IMR-90 (cell line): ENCODE measurements at regions not wholly inside any gene's neighbourhood (a gene's known extent, or its start where the extent isn't known, plus 50 kb on each side); places are given as distances from the start of the nearest gene placed in this dataset.

Experiments used
- ATAC-seq: fragments of 200-7000 bp; cut with Tn5 transposase; 2 replicates; pipeline ENCODE4 v1.9.1; 2020; ENCODE audit warnings: low read depth, mild to moderate bottlenecking, moderate library complexity
- BruUV-seq: library from RNA; stranded (reverse); fragments of 400-500 nt; replicated peaks from 2 replicates; lab custom pipeline; 2021; lab: Mats Ljungman, UMichigan
- CTCF ChIA-PET: fragments of 300-600 bp; formaldehyde crosslinking; extraction: SDS; loops from one replicate; lab custom pipeline; 2021; ENCODE audit warnings: antibody characterized with exemption; lab: Yijun Ruan, JAX
- POLR2A ChIA-PET: fragments of 300-600 bp; sonication (Branson Sonifier 250); formaldehyde crosslinking; loops from one replicate; lab custom pipeline; 2022; ENCODE audit warnings: antibody characterized with exemption; ENCODE audit not compliant: unreplicated experiment; lab: Charles Lee
- DNase-seq: peaks from one replicate; pipeline ENCODE4 v3.0.0; 2013
- H2AFZ ChIP-seq: replicated peaks from 2 replicates; pipeline ENCODE3; 2013; ENCODE audit warnings: low read length, mild to moderate bottlenecking; ENCODE audit not compliant: poor library complexity
- H2AK5ac ChIP-seq: 2 replicates; pipeline ENCODE4 v1.6.1; 2013; ENCODE audit warnings: low read depth, low read length, inconsistent platforms
- H2AK9ac ChIP-seq: replicated peaks from 2 replicates; pipeline ENCODE3; 2013; ENCODE audit warnings: mild to moderate bottlenecking, low read depth, low read length, moderate library complexity; ENCODE audit not compliant: poor library complexity
- H2BK120ac ChIP-seq: 2 replicates; pipeline ENCODE4 v1.6.1; 2013; ENCODE audit warnings: low read depth, low read length, inconsistent platforms
- H2BK15ac ChIP-seq: 3 replicates; pipeline ENCODE4 v1.6.1; 2013; ENCODE audit warnings: low read depth, low read length, inconsistent platforms
- H2BK20ac ChIP-seq: 2 replicates; pipeline ENCODE4 v1.6.1; 2013; ENCODE audit warnings: low read depth, mild to moderate bottlenecking, inconsistent platforms, low read length, moderate library complexity
- H2BK5ac ChIP-seq: 2 replicates; pipeline ENCODE4 v1.6.1; 2013; ENCODE audit warnings: mild to moderate bottlenecking, low read depth, low read length, inconsistent platforms; ENCODE audit not compliant: poor library complexity, severe bottlenecking
- H3K14ac ChIP-seq: replicated peaks from 2 replicates; pipeline ENCODE4 v1.6.1; 2013; ENCODE audit warnings: low read depth, low read length, inconsistent platforms
- H3K18ac ChIP-seq: 2 replicates; pipeline ENCODE4 v1.6.1; 2013; ENCODE audit warnings: low read depth, low read length, control low read depth
- H3K23ac ChIP-seq: 2 replicates; pipeline ENCODE4 v1.6.1; 2013; ENCODE audit warnings: low read depth, low read length, inconsistent platforms
- H3K27ac ChIP-seq: 2 replicates; pipeline ENCODE4 v1.5.1; 2013; ENCODE audit warnings: mild to moderate bottlenecking, control low read depth, low read length; ENCODE audit not compliant: insufficient read depth
- H3K27me3 ChIP-seq: 2 replicates; pipeline ENCODE4 v1.6.1; 2013; ENCODE audit warnings: low read length; ENCODE audit not compliant: control insufficient read depth, insufficient read depth
- H3K36me3 ChIP-seq: 2 replicates; pipeline ENCODE4 v1.6.1; 2013; ENCODE audit warnings: low read length, mixed read lengths; ENCODE audit not compliant: control insufficient read depth, insufficient read depth
- H3K4ac ChIP-seq: 2 replicates; pipeline ENCODE4 v1.6.1; 2013; ENCODE audit warnings: low read depth, low read length, inconsistent platforms
- H3K4me1 ChIP-seq: 2 replicates; pipeline ENCODE4 v1.6.1; 2013; ENCODE audit warnings: low read length, mixed read lengths; ENCODE audit not compliant: control insufficient read depth, insufficient read depth
- H3K4me2 ChIP-seq: 2 replicates; pipeline ENCODE4 v1.6.1; 2013; ENCODE audit warnings: low read depth, mild to moderate bottlenecking, control low read depth, low read length, moderate library complexity
- H3K4me3 ChIP-seq: 2 replicates; pipeline ENCODE4 v1.5.1; 2013; ENCODE audit warnings: low read depth, mild to moderate bottlenecking, control low read depth, low read length, moderate library complexity; ENCODE audit not compliant: insufficient read depth
- H3K56ac ChIP-seq: 2 replicates; pipeline ENCODE4 v1.6.1; 2013; ENCODE audit warnings: low read length, inconsistent platforms; ENCODE audit not compliant: insufficient read depth; ENCODE audit errors: extremely low read depth
- H3K79me1 ChIP-seq, 2 experiments: 2 replicates each; pipeline ENCODE4 v1.6.1; 2013; ENCODE audit warnings: low read length in 2 of 2, inconsistent platforms in 1 of 2, low read depth in 1 of 2
- H3K9ac ChIP-seq: 2 replicates; pipeline ENCODE4 v1.6.1; 2013; ENCODE audit warnings: low read depth, low read length, control low read depth
- H3K9me1 ChIP-seq: 2 replicates; pipeline ENCODE4 v1.6.1; 2013; ENCODE audit warnings: low read length, inconsistent platforms; ENCODE audit not compliant: insufficient read depth
- H3K9me3 ChIP-seq: 2 replicates; pipeline ENCODE4 v1.6.1; 2013; ENCODE audit warnings: low read length; ENCODE audit not compliant: control insufficient read depth, insufficient read depth
- H4K20me1 ChIP-seq: 2 replicates; pipeline ENCODE4 v1.6.1; 2013; ENCODE audit warnings: low read length, inconsistent platforms; ENCODE audit not compliant: insufficient read depth
- H4K5ac ChIP-seq: 2 replicates; pipeline ENCODE4 v1.6.1; 2013; ENCODE audit warnings: mild to moderate bottlenecking, low read depth, low read length, control low read depth
- H4K8ac ChIP-seq, 2 experiments: 2 replicates each; pipeline ENCODE4 v1.6.1; 2013; ENCODE audit warnings: low read depth in 2 of 2, low read length in 2 of 2, control low read depth in 1 of 2, inconsistent platforms in 1 of 2
- H4K91ac ChIP-seq: 2 replicates; pipeline ENCODE4 v1.6.1; 2013; ENCODE audit warnings: low read depth, low read length, inconsistent platforms; ENCODE audit not compliant: insufficient read depth
- CEBPB ChIP-seq: IDR thresholded peaks from 2 replicates; pipeline ENCODE4 v1.6.1; 2012; ENCODE audit warnings: low read depth, low read length, improper control_type of control experiment
- WGBS, 2 experiments: methylation state at CpG; one replicate each; pipeline versions ENCODE4 v1.1.5 to v1.1.7; 2013; ENCODE audit warnings: missing lambda C conversion rate in 2 of 2; ENCODE audit not compliant: insufficient read length in 1 of 2; ENCODE audit errors: extremely low coverage in 2 of 2; 5-methylcytosine and 5-hydroxymethylcytosine counted together
- dilution Hi-C: fragments of 300-500 bp; cut with HindIII; formaldehyde crosslinking; loops from one replicate; pipeline ENCODE4 v1.14.3; 2018; ENCODE audit warnings: low sequenced_read_pairs; ENCODE audit not compliant: unreplicated experiment
- in situ Hi-C: fragments of 300-500 bp; cut with MboI; formaldehyde crosslinking; loops from 3 replicates; pipeline ENCODE4 v1.14.3; 2019; ENCODE audit warnings: low sequenced_read_pairs, inconsistent platforms, mixed read lengths
- intact Hi-C: fragments of 100-400 bp; cut with micrococcal nuclease; formaldehyde crosslinking; loops from 2 replicates; pipeline ENCODE4 v1.10.0; 2022

DNA sequence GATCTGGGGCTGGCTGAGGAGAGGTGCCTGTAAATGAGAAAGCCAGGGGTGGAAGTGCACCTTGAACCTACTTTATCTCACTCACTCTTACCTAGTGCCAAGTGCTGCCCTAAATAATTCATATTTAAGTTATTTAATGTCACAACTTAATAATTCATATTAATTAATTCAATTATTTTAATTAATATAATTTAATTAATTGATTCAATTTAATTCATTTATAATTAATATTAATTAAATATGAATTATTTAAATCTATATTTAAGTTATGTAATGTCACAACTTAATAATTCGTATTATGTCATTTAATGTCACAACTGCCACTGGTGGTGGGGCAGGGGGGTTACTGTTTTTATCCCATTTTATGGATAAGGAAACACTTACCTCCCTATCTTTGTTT lies 361.6 kb upstream of the RUNX1 start:
- peak overlapping the region; percentile 70 for H2AK9ac ChIP-seq
- H3K36me3 ChIP-seq: no peaks in the 10 kb centered on the region
- H3K23ac ChIP-seq: no peak overlapping the region
- intact Hi-C loops: loop anchor here (10.0 kb wide), 1 partner anchor 204 kb away; no protein-coding TSS in a partner anchor
- no peak for DNase-seq
- H2AFZ ChIP-seq: no peak overlapping the region
- CTCF ChIA-PET: no interaction called here
- H3K4me1 ChIP-seq: peaks cover 2% of the 10 kb centered on the region; the same call in 1 of the 2 replicates
- no peaks in the 10 kb centered on the region for H3K79me1 ChIP-seq
- H4K20me1 ChIP-seq: no peaks in the 10 kb centered on the region
- no peak overlapping the region for H4K8ac ChIP-seq
- no peaks in the 10 kb centered on the region for H3K9me3 ChIP-seq
- H3K14ac ChIP-seq: no peak overlapping the region
- no peak overlapping the region for H3K4me3 ChIP-seq
- H2BK15ac ChIP-seq: no peak overlapping the region
- H4K91ac ChIP-seq: no peak overlapping the region
- H3K9me1 ChIP-seq: 0 out of 2 replicates have a peak, but pooled peaks cover 2% of the 10 kb centered on the region
- H2BK20ac ChIP-seq: no peak overlapping the region
- no peak overlapping the region for H3K56ac ChIP-seq
- H3K27me3 ChIP-seq: no peaks in the 10 kb centered on the region
- POLR2A ChIA-PET: no interaction called here
- H3K27ac ChIP-seq: no peak overlapping the region
- WGBS, 2 experiments: no CpG with 5 or more reads among the region's 1 CpG
- no peak overlapping the region for H2BK5ac ChIP-seq
- no peak overlapping the region for H3K4ac ChIP-seq
- H3K9ac ChIP-seq: no peak overlapping the region
- H3K18ac ChIP-seq: no peak overlapping the region
- dilution Hi-C loops: no loop called here
- no peak for TF ChIP-seq CEBPB
- no peak overlapping the region for H2AK5ac ChIP-seq
- BruUV-seq: no TSS peak
- H4K5ac ChIP-seq: no peak overlapping the region
- H3K4me2 ChIP-seq: no peak overlapping the region
- no peak for ATAC-seq
- in situ Hi-C loops: loop anchor here (25.0 kb wide), 1 partner anchor 673 kb away; no protein-coding TSS in a partner anchor
- no peak overlapping the region for H2BK120ac ChIP-seq
